IgD-negative memory B cell (primary cell): ENCODE measurements at regions not wholly inside any gene's neighbourhood (a gene's known extent, or its start where the extent isn't known, plus 50 kb on each side); places are given as distances from the start of the nearest gene placed in this dataset.
"Not testable (repeated sequence)": the region's sequence is repeated elsewhere in the genome, so short reads cannot be mapped to it uniquely, and the experiment has no call there.

Experiments
- H3K27ac Mint-ChIP-seq, 3 donors: one replicate each; pipeline ENCODE4 v1.8.0; 2020 to 2022; ENCODE audit warnings: mild to moderate bottlenecking in 3 of 3, mixed read lengths in 3 of 3, moderate library complexity in 1 of 3
- H3K27me3 Mint-ChIP-seq: one replicate; pipeline ENCODE4 v1.8.0; 2021; ENCODE audit warnings: mixed read lengths
- H3K36me3 Mint-ChIP-seq: one replicate; pipeline ENCODE4 v1.8.0; 2020; ENCODE audit warnings: mild to moderate bottlenecking, mixed read lengths
- H3K4me1 Mint-ChIP-seq, 3 donors: one replicate each; pipeline ENCODE4 v1.8.0; 2020 to 2022; ENCODE audit warnings: mixed read lengths in 3 of 3, mild to moderate bottlenecking in 1 of 3
- H3K4me3 Mint-ChIP-seq, 4 donors: one replicate each; pipeline ENCODE4 v1.8.0; 2020 to 2022; ENCODE audit warnings: mild to moderate bottlenecking in 4 of 4, mixed read lengths in 4 of 4, moderate library complexity in 3 of 4
- H3K9me3 Mint-ChIP-seq, 3 donors: one replicate each; pipeline ENCODE4 v1.8.0; 2020 to 2021; ENCODE audit warnings: mixed read lengths in 3 of 3, mild to moderate bottlenecking in 1 of 3

GRCh38 chr13:32828711-32829110 lies 187.5 kb upstream of the KL start:
- H3K27ac Mint-ChIP-seq: no peak overlapping the region
- peaks cover 6% of the 10 kb centered on the region for H3K27me3 Mint-ChIP-seq
- H3K4me3 Mint-ChIP-seq: no peak overlapping the region
- H3K9me3 Mint-ChIP-seq: peaks cover 0 to 5% (median 4%) of the 10 kb centered on the region in 3 donors
- H3K36me3 Mint-ChIP-seq: no peaks in the 10 kb centered on the region
- no peaks in the 10 kb centered on the region for H3K4me1 Mint-ChIP-seq

DNA sequence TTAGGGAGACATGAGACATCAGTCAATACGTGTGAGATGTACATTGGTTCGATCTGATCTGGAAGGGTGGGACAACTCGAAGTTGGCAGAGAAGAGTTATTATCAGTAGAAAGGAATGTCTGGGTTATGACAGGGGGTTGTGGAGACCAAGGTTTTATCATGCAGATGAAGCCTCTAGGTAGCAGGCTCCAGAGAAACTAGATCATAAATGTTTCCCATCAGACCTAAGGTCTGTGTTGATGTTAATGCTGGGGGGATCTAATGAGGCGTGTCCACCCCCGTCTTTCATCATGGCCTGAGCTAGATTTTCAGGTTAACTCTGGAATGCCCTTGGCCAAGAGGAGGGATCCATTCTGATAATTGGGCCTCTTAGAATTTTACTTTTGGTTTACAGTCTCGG lies 187.0 kb upstream of the KL start:
- no peaks in the 10 kb centered on the region for H3K36me3 Mint-ChIP-seq
- no peak overlapping the region for H3K4me3 Mint-ChIP-seq
- peaks cover 6% of the 10 kb centered on the region for H3K27me3 Mint-ChIP-seq
- no peak overlapping the region for H3K27ac Mint-ChIP-seq
- no peaks in the 10 kb centered on the region for H3K4me1 Mint-ChIP-seq
- H3K9me3 Mint-ChIP-seq: peaks cover 0 to 9% (median 8%) of the 10 kb centered on the region in 3 donors

- no peak overlapping the region for H3K27ac Mint-ChIP-seq
- peaks cover 0 to 13% (median 8%) of the 10 kb centered on the region in 3 donors for H3K9me3 Mint-ChIP-seq
- H3K4me3 Mint-ChIP-seq: no peak overlapping the region
- peaks cover 6% of the 10 kb centered on the region for H3K27me3 Mint-ChIP-seq
- no peaks in the 10 kb centered on the region for H3K4me1 Mint-ChIP-seq
- no peaks in the 10 kb centered on the region for H3K36me3 Mint-ChIP-seq
These were observed 186.4 kb upstream of the KL start for GRCh38 chr13:32829676-32830335.

DNA sequence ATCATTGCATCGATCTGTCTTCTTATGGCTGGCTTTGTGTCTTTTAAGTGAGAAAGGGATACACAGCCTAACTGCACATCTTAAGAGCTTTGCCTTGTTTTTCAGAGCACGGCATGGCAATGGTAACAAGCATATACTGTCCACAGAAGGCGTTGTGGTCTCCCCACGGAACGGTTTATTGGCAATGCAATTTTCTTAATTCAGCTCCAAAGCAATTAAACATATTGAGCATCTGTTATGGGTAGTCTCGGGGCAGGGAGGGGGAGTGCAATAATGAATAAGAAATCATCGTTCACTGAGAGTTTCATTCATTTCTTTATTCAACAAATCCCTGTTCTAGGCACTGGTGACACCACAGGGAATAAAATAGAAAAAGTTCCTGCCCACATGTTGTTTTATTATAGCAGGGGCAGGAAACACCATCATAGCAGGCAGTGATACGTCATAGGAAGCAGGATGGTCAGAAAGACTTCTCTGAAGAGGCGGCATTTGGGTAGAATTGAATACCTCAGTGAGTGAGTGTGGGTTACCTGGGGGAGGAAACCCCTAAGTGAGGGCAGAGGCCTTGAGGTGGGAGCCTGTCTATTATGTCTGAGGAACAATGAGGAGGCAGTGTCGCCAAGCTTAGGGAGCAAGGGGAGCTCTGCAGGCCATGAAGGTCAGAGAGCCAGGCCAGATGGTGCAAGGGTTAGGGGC lies 185.7 kb upstream of the KL start:
- peaks cover 0 to 13% (median 8%) of the 10 kb centered on the region in 3 donors for H3K9me3 Mint-ChIP-seq
- H3K36me3 Mint-ChIP-seq: no peaks in the 10 kb centered on the region
- no peaks in the 10 kb centered on the region for H3K4me1 Mint-ChIP-seq
- H3K27me3 Mint-ChIP-seq: peaks cover 6% of the 10 kb centered on the region
- no peak overlapping the region for H3K27ac Mint-ChIP-seq
- H3K4me3 Mint-ChIP-seq: no peak overlapping the region

DNA sequence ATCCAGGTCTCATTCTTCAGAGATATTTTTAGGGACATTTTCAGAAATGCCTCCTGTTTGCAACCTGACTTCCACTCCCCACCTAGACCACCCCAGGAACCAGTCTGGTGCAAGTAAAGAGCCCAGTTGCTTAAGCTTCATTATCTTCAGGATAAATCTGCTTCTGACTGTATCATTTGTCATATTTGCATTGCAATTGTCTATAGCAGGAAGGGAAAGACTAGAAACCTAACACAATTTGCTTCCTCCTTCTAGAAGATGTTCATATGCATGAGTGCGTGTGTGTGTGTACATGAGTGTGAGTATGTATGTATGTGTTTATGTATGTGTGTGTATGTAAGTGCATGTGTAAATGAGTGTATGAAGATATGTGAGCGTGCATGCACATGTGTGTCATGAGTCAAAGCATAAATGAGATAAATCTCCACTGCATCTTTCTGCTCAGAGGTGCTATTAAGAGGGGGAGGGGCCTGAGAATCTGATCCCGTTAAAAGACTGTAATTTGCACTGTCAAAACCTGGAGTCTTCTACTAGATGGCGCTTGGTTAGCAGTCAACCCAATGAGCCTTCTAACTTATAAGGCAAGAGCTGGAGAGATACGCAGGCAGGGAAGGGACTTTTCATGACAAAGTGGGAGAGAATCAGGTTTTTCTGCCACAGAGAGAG lies 178.8 kb upstream of the KL start:
- peaks cover 2% of the 10 kb centered on the region for H3K27me3 Mint-ChIP-seq
- peak overlapping the region in 1 of 3 donors; percentile 20 for H3K27ac Mint-ChIP-seq
- H3K9me3 Mint-ChIP-seq: peaks cover 2 to 13% (median 13%) of the 10 kb centered on the region in 3 donors
- peak overlapping the region in 3 of 4 donors; percentile 6 to 59 (median 42) for H3K4me3 Mint-ChIP-seq
- peaks cover 13 to 24% (median 19%) of the 10 kb centered on the region in 3 donors for H3K4me1 Mint-ChIP-seq
- H3K36me3 Mint-ChIP-seq: peaks cover 5% of the 10 kb centered on the region

- Mint-ChIP-seq H3K4me1 (peaks cover 13 to 24% (median 19%) of the 10 kb centered on the region in 3 donors), H3K27ac (peak overlapping the region in 2 of 3 donors; percentile 22 to 36), H3K36me3 (peaks cover 5% of the 10 kb centered on the region), H3K4me3 (peak overlapping the region in 2 of 4 donors; percentile 28 to 73), H3K27me3 (peaks cover 2% of the 10 kb centered on the region), H3K9me3 (peaks cover 2 to 15% (median 13%) of the 10 kb centered on the region in 3 donors)
These were observed 178.0 kb upstream of the KL start for GRCh38 chr13:32837973-32838927.

GRCh38 chr13:32838945-32839344 lies 177.3 kb upstream of the KL start:
- peaks cover 2 to 12% (median 6%) of the 10 kb centered on the region in 3 donors for H3K9me3 Mint-ChIP-seq
- H3K36me3 Mint-ChIP-seq: peaks cover 5% of the 10 kb centered on the region
- H3K27me3 Mint-ChIP-seq: peaks cover 2% of the 10 kb centered on the region
- H3K27ac Mint-ChIP-seq: peak overlapping the region in 2 of 3 donors; percentile 22 to 36
- H3K4me1 Mint-ChIP-seq: peaks cover 13 to 24% (median 19%) of the 10 kb centered on the region in 3 donors
- H3K4me3 Mint-ChIP-seq: peak overlapping the region in 1 of 4 donors; percentile 73

- Mint-ChIP-seq H3K27ac (peak overlapping the region in 1 of 3 donors; percentile 31), H3K4me1 (peaks cover 13 to 24% (median 19%) of the 10 kb centered on the region in 3 donors)
These were observed 176.1 kb upstream of the KL start for GRCh38 chr13:32840113-32840512.

GRCh38 chr13:32840989-32841713 lies 175.1 kb upstream of the KL start:
- peaks cover 13 to 24% (median 19%) of the 10 kb centered on the region in 3 donors for H3K4me1 Mint-ChIP-seq
- H3K4me3 Mint-ChIP-seq: no peak overlapping the region
- no peaks in the 10 kb centered on the region for H3K27me3 Mint-ChIP-seq
- H3K27ac Mint-ChIP-seq: peak overlapping the region in 1 of 3 donors; percentile 51
- peaks cover 3% of the 10 kb centered on the region for H3K36me3 Mint-ChIP-seq
- peaks cover 0 to 8% (median 2%) of the 10 kb centered on the region in 3 donors for H3K9me3 Mint-ChIP-seq

More at GRCh38 chr13:32840113-32840512, 176.1 kb upstream of the KL start:
- H3K9me3 Mint-ChIP-seq: peaks cover 0 to 13% (median 2%) of the 10 kb centered on the region in 3 donors
- peaks cover 2% of the 10 kb centered on the region for H3K27me3 Mint-ChIP-seq
- peaks cover 5% of the 10 kb centered on the region for H3K36me3 Mint-ChIP-seq
- H3K4me3 Mint-ChIP-seq: no peak overlapping the region

DNA sequence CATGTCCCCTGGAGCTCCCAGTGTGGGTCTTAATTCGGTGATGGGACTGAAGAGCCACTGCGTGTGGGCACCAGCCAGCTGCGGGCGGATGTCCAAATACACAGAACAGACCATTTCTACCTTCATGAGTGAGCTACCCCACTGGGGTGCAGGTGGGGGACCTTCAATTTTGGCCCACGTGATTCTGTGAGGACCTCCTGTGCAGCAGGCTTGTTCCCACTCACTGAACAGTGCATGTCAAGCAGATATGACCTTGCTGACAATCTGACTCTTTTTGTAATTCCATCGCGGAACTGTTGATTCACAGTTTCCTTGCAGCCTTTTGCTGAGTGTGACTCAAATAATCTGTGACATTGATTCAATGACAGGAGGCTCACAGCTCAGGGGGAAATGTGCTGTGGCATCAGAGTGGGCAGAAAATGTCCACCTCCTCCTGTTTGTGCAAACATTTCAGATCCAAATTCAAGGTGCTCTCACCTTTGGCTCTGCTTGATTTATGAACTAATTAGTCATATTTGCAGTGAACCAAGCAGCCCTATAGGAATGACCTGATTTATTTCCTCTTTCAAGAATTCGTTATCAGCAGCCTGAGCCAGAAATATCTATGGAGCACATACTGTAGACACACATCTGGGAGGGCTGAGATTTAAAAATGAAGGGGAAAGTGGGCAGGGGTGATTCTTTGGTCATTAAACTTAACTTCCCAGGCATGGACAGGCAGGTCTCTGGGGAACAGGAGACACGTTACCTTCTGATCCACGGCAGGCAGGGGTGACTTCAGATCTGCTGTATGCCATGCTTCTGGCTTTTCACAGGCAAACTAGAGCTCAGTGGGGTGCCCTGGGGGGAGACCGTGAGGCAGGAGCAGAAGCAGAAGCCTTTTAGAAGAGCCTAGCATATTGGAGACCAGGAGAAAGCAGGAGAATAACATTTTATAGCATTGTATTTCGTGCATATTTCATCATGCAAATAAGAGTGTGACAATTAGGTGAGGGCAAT lies 170.0 kb upstream of the KL start:
- Mint-ChIP-seq H3K4me1 (peaks cover 0 to 3% (median 2%) of the 10 kb centered on the region in 3 donors), H3K27ac (no peak overlapping the region), H3K27me3 (peaks cover 5% of the 10 kb centered on the region), H3K36me3 (no peaks in the 10 kb centered on the region), H3K4me3 (peak overlapping the region in 1 of 4 donors; percentile 8), H3K9me3 (peaks cover 0 to 8% (median 0%) of the 10 kb centered on the region in 3 donors)

DNA sequence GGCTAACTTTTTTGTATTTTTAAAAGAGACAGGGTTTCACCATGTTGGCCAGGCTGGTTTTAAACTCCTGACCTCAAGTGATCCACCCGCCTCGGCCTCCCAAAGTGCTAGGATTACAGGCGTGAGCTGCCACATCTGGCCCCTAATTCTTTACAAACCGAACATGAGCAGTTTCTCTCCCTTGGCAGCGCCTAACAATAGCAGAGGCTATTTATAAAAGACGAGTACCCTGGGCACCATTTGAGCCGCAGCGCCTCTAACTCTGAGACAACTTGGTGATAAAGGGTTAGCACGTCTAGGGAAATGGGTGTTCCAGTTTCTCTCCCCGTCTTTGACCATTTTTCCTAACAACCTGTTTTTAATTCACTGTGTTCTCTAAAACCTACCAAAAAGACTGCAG lies 168.2 kb upstream of the KL start:
- H3K36me3 Mint-ChIP-seq, H3K4me3 Mint-ChIP-seq, H3K4me1 Mint-ChIP-seq, H3K27ac Mint-ChIP-seq, H3K27me3 Mint-ChIP-seq, H3K9me3 Mint-ChIP-seq: not testable (repeated sequence)

DNA sequence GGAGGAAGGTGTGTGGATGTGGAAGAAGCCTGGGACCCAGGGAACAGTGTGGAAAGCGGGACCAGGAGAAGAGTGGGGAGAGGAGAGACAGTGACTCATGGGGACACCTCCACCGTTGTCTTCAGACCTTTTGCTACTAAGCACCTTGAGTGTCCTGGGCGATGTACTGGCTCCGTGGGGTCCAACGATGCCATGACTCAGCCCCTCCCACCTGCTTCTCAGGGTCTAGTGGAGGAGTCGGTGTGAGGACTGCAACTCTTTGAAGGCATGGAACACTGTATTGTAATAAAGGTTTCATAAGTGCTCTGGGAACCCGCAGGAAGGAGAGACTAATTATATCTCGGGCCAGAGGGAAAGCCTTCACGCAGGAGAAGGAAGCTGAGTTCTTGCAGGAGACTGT lies 166.9 kb upstream of the KL start:
- H3K4me1 Mint-ChIP-seq: peaks cover 0 to 2% (median 0%) of the 10 kb centered on the region in 3 donors
- no peak overlapping the region for H3K4me3 Mint-ChIP-seq

More for the DNA sequence above, 166.9 kb upstream of the KL start:
- Mint-ChIP-seq H3K9me3 (no peaks in the 10 kb centered on the region), H3K27ac (no peak overlapping the region), H3K27me3 (peaks cover 5% of the 10 kb centered on the region), H3K36me3 (no peaks in the 10 kb centered on the region)
